HCT116 (cell line): ENCODE measurements at regions not wholly inside any gene's neighbourhood (a gene's known extent, or its start where the extent isn't known, plus 50 kb on each side); places are given as distances from the start of the nearest gene placed in this dataset.

Source experiments
- ATAC-seq: fragments of 200-7000 bp; cut with Tn5 transposase; 2 replicates; pipeline ENCODE4 v1.9.1; 2020; ENCODE audit warnings: mild to moderate bottlenecking, moderate library complexity
- BruUV-seq: library from RNA; stranded (reverse); fragments of 400-500 nt; replicated peaks from 2 replicates; lab custom pipeline; 2021; lab: Mats Ljungman, UMichigan
- CTCF ChIA-PET: fragments of 300-600 bp; sonication (Branson Sonifier 250); formaldehyde crosslinking; loops from one replicate; lab custom pipeline; 2021; ENCODE audit warnings: antibody characterized with exemption; lab: Charles Lee
- POLR2A ChIA-PET: fragments of 300-600, 350-600 bp; sonication (Branson Sonifier 250); formaldehyde crosslinking; loops from one replicate; lab custom pipeline; 2021; ENCODE audit warnings: antibody characterized with exemption; lab: Charles Lee
- RAD21 ChIA-PET, 2 experiments: fragments of 300-600 bp; sonication (Branson Sonifier 250); formaldehyde crosslinking; loops; one replicate each; lab custom pipeline; 2023; ENCODE audit warnings: low total read pairs in 2 of 2; ENCODE audit not compliant: uncharacterized antibody in 2 of 2, unreplicated experiment in 2 of 2, low non-redundant PET in 1 of 2; lab: Charles Lee
- DNase-seq: peaks from one replicate; pipeline ENCODE4 v3.0.0-alpha.2; 2010; ENCODE audit warnings: low read depth, low spot score
- H2AFZ ChIP-seq: fragments of 200-600 bp; shearing (Covaris generic), sonication (generic); 2 replicates; pipeline ENCODE4 v1.6.1; 2017; ENCODE audit warnings: low read depth, mixed run types, mixed read lengths, antibody characterized with exemption, low read length; ENCODE audit not compliant: poor library complexity, severe bottlenecking
- H3K27ac ChIP-seq: 2 replicates; pipeline ENCODE4 v1.5.1; 2012; ENCODE audit warnings: low read depth, low read length
- H3K27me3 ChIP-seq: fragments of 200-600 bp; sonication (generic); 2 replicates; pipeline ENCODE4 v1.6.1; 2016; ENCODE audit warnings: mixed run types, low read length, mixed read lengths; ENCODE audit not compliant: insufficient read depth
- H3K36me3 ChIP-seq, 2 experiments: fragments of 200-500 bp in 1 of 2; fragments of 200-600 bp in 1 of 2; sonication (Bioruptor generic) in 1 of 2; sonication (generic) in 1 of 2; 2 replicates each; pipeline versions ENCODE4 v1.5.1 to v1.6.1; 2014 to 2016; ENCODE audit warnings: low read length in 2 of 2, inconsistent platforms in 1 of 2, mixed read lengths in 1 of 2, mixed run types in 1 of 2; ENCODE audit not compliant: insufficient read depth in 2 of 2, control insufficient read depth in 1 of 2
- H3K4me1 ChIP-seq, 2 experiments: fragments of 200-600 bp in 1 of 2; sonication (generic) in 1 of 2; 2 replicates each; pipeline versions ENCODE4 v1.5.1 to v1.6.1; 2012 to 2017; ENCODE audit warnings: low read length in 2 of 2, inconsistent platforms in 1 of 2, mild to moderate bottlenecking in 1 of 2, mixed read lengths in 1 of 2, mixed run types in 1 of 2, moderate library complexity in 1 of 2; ENCODE audit not compliant: insufficient read depth in 2 of 2, control insufficient read depth in 1 of 2
- H3K4me2 ChIP-seq: fragments of 200-600 bp; sonication (generic); 2 replicates; pipeline ENCODE4 v1.6.1; 2017; ENCODE audit warnings: mixed run types, low read length, mixed read lengths
- H3K4me3 ChIP-seq, 2 experiments: fragments of 200-600 bp in 1 of 2; sonication (generic) in 1 of 2; replicated peaks in 1 of 2; 2 replicates each; pipeline ENCODE4 v1.5.1; 2011 to 2016; ENCODE audit warnings: low read length in 2 of 2, control low read depth in 1 of 2, low read depth in 1 of 2, mild to moderate bottlenecking in 1 of 2, mixed read lengths in 1 of 2, mixed run types in 1 of 2
- H3K79me2 ChIP-seq: fragments of 200-600 bp; sonication (generic); 2 replicates; pipeline ENCODE4 v1.6.1; 2017; ENCODE audit warnings: mild to moderate bottlenecking, mixed run types, low read length, moderate library complexity, mixed read lengths; ENCODE audit not compliant: insufficient read depth
- H3K9ac ChIP-seq: fragments of 200-600 bp; sonication (generic); 2 replicates; pipeline ENCODE4 v1.6.1; 2016; ENCODE audit warnings: low read length, mixed read lengths
- H3K9me2 ChIP-seq: fragments of 200-600 bp; sonication (generic), shearing (Covaris generic); 2 replicates; pipeline ENCODE4 v1.6.1; 2017; ENCODE audit warnings: mixed run types, mild to moderate bottlenecking, moderate library complexity; ENCODE audit not compliant: insufficient read depth
- H3K9me3 ChIP-seq, 2 experiments: fragments of 200-500 bp in 1 of 2; fragments of 200-600 bp in 1 of 2; sonication (Bioruptor generic) in 1 of 2; sonication (generic) in 1 of 2; 2 replicates each; pipeline ENCODE4 v1.6.1; 2014 to 2017; ENCODE audit warnings: low read length in 2 of 2, mixed read lengths in 2 of 2, inconsistent platforms in 1 of 2, low read depth in 1 of 2, mild to moderate bottlenecking in 1 of 2, mixed run types in 1 of 2, moderate library complexity in 1 of 2; ENCODE audit not compliant: control insufficient read depth in 1 of 2, insufficient read depth in 1 of 2
- H4K20me1 ChIP-seq: fragments of 200-600 bp; sonication (generic), shearing (Covaris generic); 2 replicates; pipeline ENCODE4 v1.6.1; 2017; ENCODE audit warnings: mixed run types, mild to moderate bottlenecking, moderate library complexity; ENCODE audit not compliant: insufficient read depth
- CBX3 ChIP-seq: IDR thresholded peaks from 2 replicates; pipeline ENCODE4 v1.6.1; 2012; ENCODE audit warnings: low read depth
- JUND ChIP-seq: IDR thresholded peaks from 2 replicates; pipeline ENCODE4 v1.6.1; 2012
- MAX ChIP-seq: IDR thresholded peaks from 2 replicates; pipeline ENCODE4 v1.6.1; 2012
- POLR2A ChIP-seq: IDR thresholded peaks from 2 replicates; pipeline ENCODE4 v1.7.0; 2011; ENCODE audit warnings: borderline replicate concordance; ENCODE audit not compliant: insufficient read depth, insufficient read length; ENCODE audit errors: extremely low read depth
- SIN3A ChIP-seq: IDR thresholded peaks from 2 replicates; pipeline ENCODE4 v1.6.1; 2012; ENCODE audit warnings: low read depth
- SP1 ChIP-seq: IDR thresholded peaks from 2 replicates; pipeline ENCODE4 v1.6.1; 2012; ENCODE audit warnings: low read depth
- ZFX ChIP-seq: fragments of 450-650 bp; IDR thresholded peaks from 2 replicates; pipeline ENCODE4 v1.6.1; 2017
- intact Hi-C: fragments of 100-400 bp; cut with micrococcal nuclease; formaldehyde crosslinking; loops from 2 replicates; pipeline ENCODE4 v1.10.0; 2022

DNA sequence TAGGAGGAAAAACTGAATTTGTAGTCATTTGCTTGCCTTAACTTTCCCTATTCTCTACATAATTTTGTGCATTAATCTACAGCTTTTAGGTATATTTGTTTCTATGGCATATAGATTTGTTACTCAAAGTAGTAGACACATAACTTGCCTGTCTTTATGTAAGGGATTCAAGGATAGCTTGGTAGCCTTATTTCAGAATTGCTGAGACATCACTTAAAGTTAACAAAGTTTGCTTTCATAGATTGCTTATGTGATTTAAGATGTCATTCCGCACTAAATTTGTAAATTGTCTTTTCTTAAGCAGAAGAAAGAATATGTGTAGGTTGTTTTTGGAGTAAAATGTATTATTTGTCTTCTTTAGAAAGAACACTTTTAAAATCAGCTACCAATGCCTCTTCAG, 477.7 kb upstream of the NOVA1 start:
- TF ChIP-seq ZFX = no peak
- no peak for TF ChIP-seq CBX3
- no peak for TF ChIP-seq POLR2A
- TF ChIP-seq SP1 = no peak
- ChIA-PET CTCF (no interaction called here), POLR2A (no interaction called here), RAD21 (no interaction called here)
- H3K9me2 ChIP-seq = no peaks in the 10 kb centered on the region
- H4K20me1 ChIP-seq = no peaks in the 10 kb centered on the region
- no peak overlapping the region for H3K27ac ChIP-seq
- no peak overlapping the region for H3K4me2 ChIP-seq
- no TSS peak for BruUV-seq
- no peak overlapping the region for H2AFZ ChIP-seq
- no peaks in the 10 kb centered on the region for H3K36me3 ChIP-seq
- no peaks in the 10 kb centered on the region for H3K79me2 ChIP-seq
- H3K4me3 ChIP-seq = no peak overlapping the region
- no peaks in the 10 kb centered on the region for H3K27me3 ChIP-seq
- ATAC-seq = no peak
- no peak for DNase-seq
- intact Hi-C loops = no loop called here
- no peak overlapping the region for H3K9ac ChIP-seq
- no peaks in the 10 kb centered on the region for H3K4me1 ChIP-seq
- H3K9me3 ChIP-seq = peaks cover 12 to 35% of the 10 kb centered on the region in 2 experiments

DNA sequence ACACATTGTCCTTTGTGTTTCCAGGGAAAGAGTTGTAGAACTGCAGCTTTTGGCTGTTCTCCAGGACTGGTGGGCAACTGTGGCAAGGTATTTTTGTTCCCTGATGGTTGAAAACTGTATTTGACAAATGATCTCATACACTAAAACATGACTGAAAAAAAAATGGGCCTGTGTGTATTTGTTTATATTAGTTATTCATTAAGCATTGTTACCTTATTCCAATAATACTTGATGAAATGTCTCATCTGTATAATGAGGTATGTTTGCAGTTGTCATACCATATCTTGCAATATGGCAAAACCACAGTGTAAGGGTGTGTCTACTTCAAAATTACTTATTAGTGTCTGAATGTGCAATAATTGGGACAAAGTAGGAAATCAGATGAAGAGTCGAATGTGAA, 479.4 kb upstream of the NOVA1 start:
- ATAC-seq = no peak
- no peaks in the 10 kb centered on the region for H3K4me1 ChIP-seq
- no peaks in the 10 kb centered on the region for H4K20me1 ChIP-seq
- TF ChIP-seq JUND (no peak), MAX (no peak), SIN3A (no peak)
- no peak overlapping the region for H2AFZ ChIP-seq
- intact Hi-C loops = no loop called here
- H3K9ac ChIP-seq = no peak overlapping the region
- H3K9me3 ChIP-seq = peaks cover 10 to 42% of the 10 kb centered on the region in 2 experiments; a peak in 3 of 4 replicates
- no peak overlapping the region for H3K27ac ChIP-seq
- ChIA-PET POLR2A (no interaction called here), RAD21 (no interaction called here), CTCF (no interaction called here)
- no peak overlapping the region for H3K4me2 ChIP-seq
- H3K4me3 ChIP-seq = no peak overlapping the region
- DNase-seq = no peak
- H3K9me2 ChIP-seq = no peaks in the 10 kb centered on the region
- no peaks in the 10 kb centered on the region for H3K27me3 ChIP-seq
- no peaks in the 10 kb centered on the region for H3K79me2 ChIP-seq
- no TSS peak for BruUV-seq
- H3K36me3 ChIP-seq = no peaks in the 10 kb centered on the region
